NB4 (cell line): ENCODE measurements at regions not wholly inside any gene's neighbourhood (a gene's known extent, or its start where the extent isn't known, plus 50 kb on each side); places are given as distances from the start of the nearest gene placed in this dataset.

Experiments used
- CTCF ChIP-seq: IDR thresholded peaks from one replicate; pipeline ENCODE4 v1.5.1; 2012; ENCODE audit warnings: low read depth, low read length
- MYC ChIP-seq: IDR thresholded peaks from 2 replicates; pipeline ENCODE4 v1.6.1; 2011; ENCODE audit warnings: low read depth, low read length
- POLR2A ChIP-seq: IDR thresholded peaks from 2 replicates; pipeline ENCODE4 v1.6.1; 2011; ENCODE audit warnings: mild to moderate bottlenecking; ENCODE audit not compliant: insufficient read length; ENCODE audit errors: extremely low read depth

DNA sequence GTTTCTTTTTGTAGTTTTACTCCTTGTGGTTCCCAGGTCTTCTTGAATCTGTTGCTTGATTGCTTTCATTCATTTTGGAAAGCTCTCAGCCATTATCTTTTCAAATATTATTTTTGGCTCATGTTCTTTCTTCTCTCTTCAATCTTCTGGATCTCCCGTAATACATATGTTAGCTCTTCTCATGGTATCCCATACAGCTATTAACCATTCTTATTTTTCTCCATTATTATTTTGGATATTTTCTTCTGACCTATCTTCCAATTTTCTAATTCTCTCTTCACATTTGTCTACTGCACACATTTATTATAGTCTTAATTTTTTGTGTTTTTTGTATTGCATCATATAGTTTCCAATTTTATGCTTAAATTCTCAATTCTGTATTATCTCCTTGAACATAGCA, 123.9 kb upstream of the ARID2 start:
- TF ChIP-seq CTCF (no peak), MYC (no peak), POLR2A (no peak)
